ENCODE measurements at regions not wholly inside any gene's neighbourhood (a gene's known extent, or its start where the extent isn't known, plus 50 kb on each side); places are given as distances from the start of the nearest gene placed in this dataset.

DNA sequence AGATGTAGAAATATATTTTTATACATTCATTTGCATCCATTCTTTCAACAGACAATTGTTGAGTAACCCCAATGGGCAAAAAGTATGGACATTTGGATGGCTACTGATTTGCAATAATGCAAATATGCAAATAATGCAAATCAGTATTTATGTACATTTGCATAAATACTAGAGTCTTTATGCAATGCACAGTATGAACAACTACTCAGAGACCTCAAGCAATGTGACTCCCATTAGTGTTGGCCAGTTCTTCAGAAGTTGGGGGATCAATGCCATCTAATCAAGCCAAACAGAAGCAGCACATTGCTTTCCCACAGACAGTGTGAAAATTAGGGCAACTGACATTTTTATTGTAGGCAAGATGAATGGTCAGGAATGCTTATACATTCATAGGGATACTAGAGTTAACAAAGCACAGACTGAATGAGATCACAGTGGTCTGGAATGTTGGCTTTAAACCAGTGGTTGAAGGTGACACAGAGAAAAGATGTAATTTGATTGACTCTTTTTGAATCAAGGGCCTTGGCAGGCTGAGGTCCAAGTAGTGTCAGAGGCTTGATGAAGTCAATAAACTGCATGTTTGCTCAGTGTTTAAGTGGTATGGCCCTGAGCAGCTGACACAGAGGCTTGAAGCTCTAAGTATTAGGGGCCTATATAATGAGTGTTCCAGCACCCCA lies 256.6 kb downstream of the CTH start:
- TF ChIP-seq, protein P1, sequence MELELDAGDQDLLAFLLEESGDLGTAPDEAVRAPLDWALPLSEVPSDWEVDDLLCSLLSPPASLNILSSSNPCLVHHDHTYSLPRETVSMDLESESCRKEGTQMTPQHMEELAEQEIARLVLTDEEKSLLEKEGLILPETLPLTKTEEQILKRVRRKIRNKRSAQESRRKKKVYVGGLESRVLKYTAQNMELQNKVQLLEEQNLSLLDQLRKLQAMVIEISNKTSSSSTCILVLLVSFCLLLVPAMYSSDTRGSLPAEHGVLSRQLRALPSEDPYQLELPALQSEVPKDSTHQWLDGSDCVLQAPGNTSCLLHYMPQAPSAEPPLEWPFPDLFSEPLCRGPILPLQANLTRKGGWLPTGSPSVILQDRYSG (tag; conservative IDR thresholded peaks at IDR 0.05; ENCODE audit: low read depth), result no peak
- no peak for TF ChIP-seq CBX8 (IDR thresholded peaks at IDR 0.05; ENCODE audit: borderline replicate concordance, extremely low read depth, low read depth, low read length, poor library complexity, severe bottlenecking)
- no peak for TF ChIP-seq POLR2AphosphoS5 (IDR thresholded peaks at IDR 0.05; ENCODE audit: control insufficient read depth, insufficient read depth, low read depth, low read length)
- TF ChIP-seq, protein P2, sequence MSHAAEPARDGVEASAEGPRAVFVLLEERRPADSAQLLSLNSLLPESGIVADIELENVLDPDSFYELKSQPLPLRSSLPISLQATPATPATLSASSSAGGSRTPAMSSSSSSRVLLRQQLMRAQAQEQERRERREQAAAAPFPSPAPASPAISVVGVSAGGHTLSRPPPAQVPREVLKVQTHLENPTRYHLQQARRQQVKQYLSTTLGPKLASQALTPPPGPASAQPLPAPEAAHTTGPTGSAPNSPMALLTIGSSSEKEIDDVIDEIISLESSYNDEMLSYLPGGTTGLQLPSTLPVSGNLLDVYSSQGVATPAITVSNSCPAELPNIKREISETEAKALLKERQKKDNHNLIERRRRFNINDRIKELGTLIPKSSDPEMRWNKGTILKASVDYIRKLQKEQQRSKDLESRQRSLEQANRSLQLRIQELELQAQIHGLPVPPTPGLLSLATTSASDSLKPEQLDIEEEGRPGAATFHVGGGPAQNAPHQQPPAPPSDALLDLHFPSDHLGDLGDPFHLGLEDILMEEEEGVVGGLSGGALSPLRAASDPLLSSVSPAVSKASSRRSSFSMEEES (CRISPR knock-in tag; IDR thresholded peaks at IDR 0.05), result no peak
- TF ChIP-seq, protein P3, sequence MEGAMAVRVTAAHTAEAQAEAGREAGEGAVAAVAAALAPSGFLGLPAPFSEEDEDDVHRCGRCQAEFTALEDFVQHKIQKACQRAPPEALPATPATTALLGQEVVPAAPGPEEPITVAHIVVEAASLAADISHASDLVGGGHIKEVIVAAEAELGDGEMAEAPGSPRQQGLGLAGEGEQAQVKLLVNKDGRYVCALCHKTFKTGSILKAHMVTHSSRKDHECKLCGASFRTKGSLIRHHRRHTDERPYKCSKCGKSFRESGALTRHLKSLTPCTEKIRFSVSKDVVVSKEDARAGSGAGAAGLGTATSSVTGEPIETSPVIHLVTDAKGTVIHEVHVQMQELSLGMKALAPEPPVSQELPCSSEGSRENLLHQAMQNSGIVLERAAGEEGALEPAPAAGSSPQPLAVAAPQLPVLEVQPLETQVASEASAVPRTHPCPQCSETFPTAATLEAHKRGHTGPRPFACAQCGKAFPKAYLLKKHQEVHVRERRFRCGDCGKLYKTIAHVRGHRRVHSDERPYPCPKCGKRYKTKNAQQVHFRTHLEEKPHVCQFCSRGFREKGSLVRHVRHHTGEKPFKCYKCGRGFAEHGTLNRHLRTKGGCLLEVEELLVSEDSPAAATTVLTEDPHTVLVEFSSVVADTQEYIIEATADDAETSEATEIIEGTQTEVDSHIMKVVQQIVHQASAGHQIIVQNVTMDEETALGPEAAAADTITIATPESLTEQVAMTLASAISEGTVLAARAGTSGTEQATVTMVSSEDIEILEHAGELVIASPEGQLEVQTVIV (CRISPR knock-in tag; IDR thresholded peaks at IDR 0.05; ENCODE audit: borderline replicate concordance), result no peak
- TF ChIP-seq EZH2 (IDR thresholded peaks at IDR 0.05; ENCODE audit: borderline replicate concordance, low read depth, low read length), result no peak
- TF ChIP-seq, protein P4, sequence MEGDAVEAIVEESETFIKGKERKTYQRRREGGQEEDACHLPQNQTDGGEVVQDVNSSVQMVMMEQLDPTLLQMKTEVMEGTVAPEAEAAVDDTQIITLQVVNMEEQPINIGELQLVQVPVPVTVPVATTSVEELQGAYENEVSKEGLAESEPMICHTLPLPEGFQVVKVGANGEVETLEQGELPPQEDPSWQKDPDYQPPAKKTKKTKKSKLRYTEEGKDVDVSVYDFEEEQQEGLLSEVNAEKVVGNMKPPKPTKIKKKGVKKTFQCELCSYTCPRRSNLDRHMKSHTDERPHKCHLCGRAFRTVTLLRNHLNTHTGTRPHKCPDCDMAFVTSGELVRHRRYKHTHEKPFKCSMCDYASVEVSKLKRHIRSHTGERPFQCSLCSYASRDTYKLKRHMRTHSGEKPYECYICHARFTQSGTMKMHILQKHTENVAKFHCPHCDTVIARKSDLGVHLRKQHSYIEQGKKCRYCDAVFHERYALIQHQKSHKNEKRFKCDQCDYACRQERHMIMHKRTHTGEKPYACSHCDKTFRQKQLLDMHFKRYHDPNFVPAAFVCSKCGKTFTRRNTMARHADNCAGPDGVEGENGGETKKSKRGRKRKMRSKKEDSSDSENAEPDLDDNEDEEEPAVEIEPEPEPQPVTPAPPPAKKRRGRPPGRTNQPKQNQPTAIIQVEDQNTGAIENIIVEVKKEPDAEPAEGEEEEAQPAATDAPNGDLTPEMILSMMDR (IDR thresholded peaks at IDR 0.05 in 2 of 3, conservative IDR thresholded peaks at IDR 0.05 in 1 of 3; ENCODE audit: insufficient read depth in 2 of 3, low read depth in 1 of 3, low read length in 3 of 3), result no peak
- TF ChIP-seq, protein P5, sequence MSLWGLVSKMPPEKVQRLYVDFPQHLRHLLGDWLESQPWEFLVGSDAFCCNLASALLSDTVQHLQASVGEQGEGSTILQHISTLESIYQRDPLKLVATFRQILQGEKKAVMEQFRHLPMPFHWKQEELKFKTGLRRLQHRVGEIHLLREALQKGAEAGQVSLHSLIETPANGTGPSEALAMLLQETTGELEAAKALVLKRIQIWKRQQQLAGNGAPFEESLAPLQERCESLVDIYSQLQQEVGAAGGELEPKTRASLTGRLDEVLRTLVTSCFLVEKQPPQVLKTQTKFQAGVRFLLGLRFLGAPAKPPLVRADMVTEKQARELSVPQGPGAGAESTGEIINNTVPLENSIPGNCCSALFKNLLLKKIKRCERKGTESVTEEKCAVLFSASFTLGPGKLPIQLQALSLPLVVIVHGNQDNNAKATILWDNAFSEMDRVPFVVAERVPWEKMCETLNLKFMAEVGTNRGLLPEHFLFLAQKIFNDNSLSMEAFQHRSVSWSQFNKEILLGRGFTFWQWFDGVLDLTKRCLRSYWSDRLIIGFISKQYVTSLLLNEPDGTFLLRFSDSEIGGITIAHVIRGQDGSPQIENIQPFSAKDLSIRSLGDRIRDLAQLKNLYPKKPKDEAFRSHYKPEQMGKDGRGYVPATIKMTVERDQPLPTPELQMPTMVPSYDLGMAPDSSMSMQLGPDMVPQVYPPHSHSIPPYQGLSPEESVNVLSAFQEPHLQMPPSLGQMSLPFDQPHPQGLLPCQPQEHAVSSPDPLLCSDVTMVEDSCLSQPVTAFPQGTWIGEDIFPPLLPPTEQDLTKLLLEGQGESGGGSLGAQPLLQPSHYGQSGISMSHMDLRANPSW (CRISPR knock-in tag; IDR thresholded peaks at IDR 0.05), result no peak
- no peak for TF ChIP-seq NR2C1 (IDR thresholded peaks at IDR 0.05)
- TF ChIP-seq NR2C1 (tag; IDR thresholded peaks at IDR 0.05), result no peak
- TF ChIP-seq ESRRA (IDR thresholded peaks at IDR 0.05; ENCODE audit: borderline replicate concordance, low read depth), result no peak
- TF ChIP-seq RUNX1 (IDR thresholded peaks at IDR 0.05; ENCODE audit: low read depth), result no peak
- no peak for TF ChIP-seq CREBBP (IDR thresholded peaks at IDR 0.05; ENCODE audit: low read depth, low read length)
- TF ChIP-seq ZC3H4 (CRISPR knock-in tag; IDR thresholded peaks at IDR 0.05; ENCODE audit: borderline replicate concordance), result no peak

Measured in K562 (cell line).